ENCODE measurements at regions not wholly inside any gene's neighbourhood (a gene's known extent, or its start where the extent isn't known, plus 50 kb on each side); places are given as distances from the start of the nearest gene placed in this dataset.

- H3K27ac ChIP-seq (ENCODE audit: insufficient read depth, low read length), result no peak overlapping the region
Observed at GRCh38 chr9:18149471-18150011, 324.4 kb upstream of the ADAMTSL1 start.

GRCh38 chr9:18154661-18155060 is 319.3 kb upstream of the ADAMTSL1 start:
- H4K20me1 ChIP-seq (ENCODE audit: control insufficient read depth, extremely low read depth, insufficient read depth, low read length), result no peaks in the 10 kb centered on the region
- TF ChIP-seq CTCF (conservative IDR thresholded peaks at IDR 0.05 in 1 of 2, IDR thresholded peaks at IDR 0.05 in 1 of 2; ENCODE audit: low read depth in 1 of 2, low read length in 2 of 2) (no peak), EZH2 (IDR thresholded peaks at IDR 0.05; ENCODE audit: low read length, missing control alignments) (no peak)
- no peaks in the 10 kb centered on the region for H3K4me1 ChIP-seq (ENCODE audit: control insufficient read depth, extremely low read depth, insufficient read depth, low read length)
- no peaks in the 10 kb centered on the region for H3K9me3 ChIP-seq (ENCODE audit: control insufficient read depth, insufficient read depth, low read depth, low read length)
- H3K27me3 ChIP-seq (ENCODE audit: control insufficient read depth, insufficient read depth, low read length), result no peaks in the 10 kb centered on the region
- H3K27ac ChIP-seq (ENCODE audit: insufficient read depth, low read length), result no peak overlapping the region
- no peaks in the 10 kb centered on the region for H3K36me3 ChIP-seq (ENCODE audit: control insufficient read depth, insufficient read depth, low read length)
- DNase-seq (ENCODE audit: low read depth in 2 of 2), result no peak
- H3K9ac ChIP-seq (ENCODE audit: insufficient read depth, low read length), result no peak overlapping the region
- no peak overlapping the region for H3K4me2 ChIP-seq (ENCODE audit: extremely low read depth, insufficient read depth, low read length)
- H3K79me2 ChIP-seq (ENCODE audit: control insufficient read depth, insufficient read depth, low read length), result no peaks in the 10 kb centered on the region
- no peak overlapping the region for H2AFZ ChIP-seq (ENCODE audit: low read length)
- no peak overlapping the region for H3K4me3 ChIP-seq (replicated peaks in 1 of 4; ENCODE audit: control extremely low read depth in 1 of 4, insufficient read depth in 1 of 4, low read depth in 3 of 4, low read length in 4 of 4)

More at GRCh38 chr9:18149471-18150011, 324.4 kb upstream of the ADAMTSL1 start:
- Histone ChIP-seq H3K9ac (ENCODE audit: insufficient read depth, low read length) (no peak overlapping the region), H3K79me2 (ENCODE audit: control insufficient read depth, insufficient read depth, low read length) (no peaks in the 10 kb centered on the region), H3K4me1 (ENCODE audit: control insufficient read depth, extremely low read depth, insufficient read depth, low read length) (no peaks in the 10 kb centered on the region), H3K9me3 (ENCODE audit: control insufficient read depth, insufficient read depth, low read depth, low read length) (no peaks in the 10 kb centered on the region), H3K27me3 (ENCODE audit: control insufficient read depth, insufficient read depth, low read length) (no peaks in the 10 kb centered on the region), H3K4me3 (replicated peaks in 1 of 4; ENCODE audit: control extremely low read depth in 1 of 4, insufficient read depth in 1 of 4, low read depth in 3 of 4, low read length in 4 of 4) (no peak overlapping the region), H3K36me3 (ENCODE audit: control insufficient read depth, insufficient read depth, low read length) (no peaks in the 10 kb centered on the region), H2AFZ (ENCODE audit: low read length) (no peak overlapping the region), H3K4me2 (ENCODE audit: extremely low read depth, insufficient read depth, low read length) (no peak overlapping the region), H4K20me1 (ENCODE audit: control insufficient read depth, extremely low read depth, insufficient read depth, low read length) (no peaks in the 10 kb centered on the region)
- no peak for DNase-seq (ENCODE audit: low read depth in 2 of 2)
- peak in 1 of 2 donors; percentile 9 for TF ChIP-seq CTCF (conservative IDR thresholded peaks at IDR 0.05 in 1 of 2, IDR thresholded peaks at IDR 0.05 in 1 of 2; ENCODE audit: low read depth in 1 of 2, low read length in 2 of 2)
- TF ChIP-seq EZH2 (IDR thresholded peaks at IDR 0.05; ENCODE audit: low read length, missing control alignments), result no peak

- Histone ChIP-seq H3K9me3 (ENCODE audit: control insufficient read depth, insufficient read depth, low read depth, low read length) (no peaks in the 10 kb centered on the region), H4K20me1 (ENCODE audit: control insufficient read depth, extremely low read depth, insufficient read depth, low read length) (no peaks in the 10 kb centered on the region), H3K4me3 (replicated peaks in 1 of 4; ENCODE audit: control extremely low read depth in 1 of 4, insufficient read depth in 1 of 4, low read depth in 3 of 4, low read length in 4 of 4) (no peak overlapping the region), H3K27me3 (ENCODE audit: control insufficient read depth, insufficient read depth, low read length) (peaks cover 3% of the 10 kb centered on the region), H3K4me2 (ENCODE audit: extremely low read depth, insufficient read depth, low read length) (no peak overlapping the region), H3K9ac (ENCODE audit: insufficient read depth, low read length) (no peak overlapping the region), H3K79me2 (ENCODE audit: control insufficient read depth, insufficient read depth, low read length) (no peaks in the 10 kb centered on the region), H3K36me3 (ENCODE audit: control insufficient read depth, insufficient read depth, low read length) (no peaks in the 10 kb centered on the region), H2AFZ (ENCODE audit: low read length) (no peak overlapping the region), H3K4me1 (ENCODE audit: control insufficient read depth, extremely low read depth, insufficient read depth, low read length) (no peaks in the 10 kb centered on the region), H3K27ac (ENCODE audit: insufficient read depth, low read length) (no peak overlapping the region)
- TF ChIP-seq EZH2 (IDR thresholded peaks at IDR 0.05; ENCODE audit: low read length, missing control alignments), result no peak
- TF ChIP-seq CTCF (conservative IDR thresholded peaks at IDR 0.05 in 1 of 2, IDR thresholded peaks at IDR 0.05 in 1 of 2; ENCODE audit: low read depth in 1 of 2, low read length in 2 of 2), result no peak
- DNase-seq (ENCODE audit: low read depth in 2 of 2), result no peak
Observed at GRCh38 chr9:18159254-18159653, 314.7 kb upstream of the ADAMTSL1 start.
